ENCODE measurements at regions not wholly inside any gene's neighbourhood (a gene's known extent, or its start where the extent isn't known, plus 50 kb on each side); places are given as distances from the start of the nearest gene placed in this dataset.

GRCh38 chr4:138446456-138446855, 204.3 kb upstream of the SLC7A11 start:
- peaks cover 6% of the 10 kb centered on the region for H3K9me3 Mint-ChIP-seq
- CTCF ChIA-PET = no interaction called here
- H3K27me3 Mint-ChIP-seq = no peaks in the 10 kb centered on the region

GRCh38 chr4:138445098-138445497, 202.9 kb upstream of the SLC7A11 start:
- Mint-ChIP-seq H3K4me3 (no peak overlapping the region), H3K4me1 (ENCODE audit: low read depth) (no peaks in the 10 kb centered on the region), H3K27ac (no peak overlapping the region), H3K9me3 (peaks cover 6% of the 10 kb centered on the region), H3K27me3 (no peaks in the 10 kb centered on the region), H3K36me3 (ENCODE audit: low read depth) (no peaks in the 10 kb centered on the region)
- no peaks in the 10 kb centered on the region for H3K4me1 ChIP-seq (ENCODE audit: insufficient read depth, low read length)
- H3K27me3 ChIP-seq (ENCODE audit: control insufficient read depth in 1 of 2, insufficient read depth in 2 of 2, low read length in 2 of 2) = no peaks in the 10 kb centered on the region
- no peaks in the 10 kb centered on the region for H3K9me3 ChIP-seq (ENCODE audit: control insufficient read depth in 1 of 2, insufficient read depth in 1 of 2, low read length in 2 of 2)
- no peak overlapping the region for H3K27ac ChIP-seq (ENCODE audit: low read depth in 1 of 2, low read length in 2 of 2)
- H3K4me3 ChIP-seq (ENCODE audit: low read length) = no peak overlapping the region
- CTCF ChIA-PET = no interaction called here
- H3K36me3 ChIP-seq (ENCODE audit: insufficient read depth, low read length) = no peaks in the 10 kb centered on the region
- TF ChIP-seq CTCF (IDR thresholded peaks at IDR 0.05) = no peak
- intact Hi-C loops (cut with DNase I, micrococcal nuclease) = no loop called here
- no peak for DNase-seq
- ATAC-seq (ENCODE audit: poor library complexity) = no peak
- POLR2A ChIA-PET = no interaction called here

More at GRCh38 chr4:138446456-138446855, 204.3 kb upstream of the SLC7A11 start:
- H3K4me1 Mint-ChIP-seq (ENCODE audit: low read depth) = no peaks in the 10 kb centered on the region
- Histone ChIP-seq H3K4me3 (ENCODE audit: low read length) (no peak overlapping the region), H3K36me3 (ENCODE audit: insufficient read depth, low read length) (no peaks in the 10 kb centered on the region), H3K9me3 (ENCODE audit: control insufficient read depth in 1 of 2, insufficient read depth in 1 of 2, low read length in 2 of 2) (no peaks in the 10 kb centered on the region), H3K4me1 (ENCODE audit: insufficient read depth, low read length) (no peaks in the 10 kb centered on the region), H3K27me3 (ENCODE audit: control insufficient read depth in 1 of 2, insufficient read depth in 2 of 2, low read length in 2 of 2) (no peaks in the 10 kb centered on the region), H3K27ac (ENCODE audit: low read depth in 1 of 2, low read length in 2 of 2) (no peak overlapping the region)
- POLR2A ChIA-PET = no interaction called here
- intact Hi-C loops (cut with DNase I, micrococcal nuclease) = no loop called here
- no peaks in the 10 kb centered on the region for H3K36me3 Mint-ChIP-seq (ENCODE audit: low read depth)
- ATAC-seq (ENCODE audit: poor library complexity) = no peak
- H3K4me3 Mint-ChIP-seq = no peak overlapping the region
- no peak overlapping the region for H3K27ac Mint-ChIP-seq
- DNase-seq = no peak
- no peak for TF ChIP-seq CTCF (IDR thresholded peaks at IDR 0.05)

GRCh38 chr4:138444260-138444659, 202.1 kb upstream of the SLC7A11 start:
- Mint-ChIP-seq H3K9me3 (peaks cover 6% of the 10 kb centered on the region), H3K4me3 (no peak overlapping the region), H3K27ac (no peak overlapping the region), H3K27me3 (no peaks in the 10 kb centered on the region), H3K4me1 (ENCODE audit: low read depth) (no peaks in the 10 kb centered on the region), H3K36me3 (ENCODE audit: low read depth) (no peaks in the 10 kb centered on the region)
- Histone ChIP-seq H3K4me1 (ENCODE audit: insufficient read depth, low read length) (no peaks in the 10 kb centered on the region), H3K27ac (ENCODE audit: low read depth in 1 of 2, low read length in 2 of 2) (no peak overlapping the region), H3K9me3 (ENCODE audit: control insufficient read depth in 1 of 2, insufficient read depth in 1 of 2, low read length in 2 of 2) (no peaks in the 10 kb centered on the region), H3K36me3 (ENCODE audit: insufficient read depth, low read length) (no peaks in the 10 kb centered on the region), H3K27me3 (ENCODE audit: control insufficient read depth in 1 of 2, insufficient read depth in 2 of 2, low read length in 2 of 2) (no peaks in the 10 kb centered on the region), H3K4me3 (ENCODE audit: low read length) (no peak overlapping the region)
- ATAC-seq (ENCODE audit: poor library complexity) (no peak), DNase-seq (no peak)
- intact Hi-C loops (cut with DNase I, micrococcal nuclease) = no loop called here
- POLR2A ChIA-PET = no interaction called here
- no peak for TF ChIP-seq CTCF (IDR thresholded peaks at IDR 0.05)
- CTCF ChIA-PET = no interaction called here

Data from CD4-positive, alpha-beta T cell (primary cell).